ENCODE measurements at regions not wholly inside any gene's neighbourhood (a gene's known extent, or its start where the extent isn't known, plus 50 kb on each side); places are given as distances from the start of the nearest gene placed in this dataset.
"Not testable (repeated sequence)": the region's sequence is repeated elsewhere in the genome, so short reads cannot be mapped to it uniquely, and the experiment has no call there.

GRCh38 chr10:42898037-42898960 lies 115.7 kb downstream of the BMS1 start:
- no peak for DNase-seq (ENCODE audit: low read depth)
- H3K4me3 ChIP-seq (ENCODE audit: low read depth, low read length), result no peak overlapping the region

GRCh38 chr10:42899036-42899435 lies 116.4 kb downstream of the BMS1 start:
- TF ChIP-seq CTCF (IDR thresholded peaks at IDR 0.05; ENCODE audit: control insufficient read depth, extremely low read depth, insufficient read depth), result no peak
- DNase-seq (ENCODE audit: low read depth), result no peak
- H3K4me3 ChIP-seq (ENCODE audit: low read depth, low read length), result no peak overlapping the region

More at GRCh38 chr10:42898037-42898960, 115.7 kb downstream of the BMS1 start:
- no peak for TF ChIP-seq CTCF (IDR thresholded peaks at IDR 0.05; ENCODE audit: control insufficient read depth, extremely low read depth, insufficient read depth)

GRCh38 chr10:42900346-42900745 lies 117.8 kb downstream of the BMS1 start:
- not testable (repeated sequence) for H3K4me3 ChIP-seq (ENCODE audit: low read depth, low read length); DNase-seq (ENCODE audit: low read depth)

GRCh38 chr10:42911359-42911758 lies 128.8 kb downstream of the BMS1 start:
- no peak for TF ChIP-seq CTCF (IDR thresholded peaks at IDR 0.05; ENCODE audit: control insufficient read depth, extremely low read depth, insufficient read depth)
- DNase-seq (ENCODE audit: low read depth), result no peak
- no peak overlapping the region for H3K4me3 ChIP-seq (ENCODE audit: low read depth, low read length)

GRCh38 chr10:42916974-42917373 lies 134.4 kb downstream of the BMS1 start:
- TF ChIP-seq CTCF (IDR thresholded peaks at IDR 0.05; ENCODE audit: control insufficient read depth, extremely low read depth, insufficient read depth), result no peak

GRCh38 chr10:42917821-42918220 lies 135.2 kb downstream of the BMS1 start:
- DNase-seq (ENCODE audit: low read depth), result no peak
- TF ChIP-seq CTCF (IDR thresholded peaks at IDR 0.05; ENCODE audit: control insufficient read depth, extremely low read depth, insufficient read depth), result no peak
- H3K4me3 ChIP-seq (ENCODE audit: low read depth, low read length), result no peak overlapping the region

More at GRCh38 chr10:42916974-42917373, 134.4 kb downstream of the BMS1 start:
- DNase-seq (ENCODE audit: low read depth), result no peak
- no peak overlapping the region for H3K4me3 ChIP-seq (ENCODE audit: low read depth, low read length)

GRCh38 chr10:42921951-42922350 lies 139.4 kb downstream of the BMS1 start:
- no peak for DNase-seq (ENCODE audit: low read depth)
- no peak overlapping the region for H3K4me3 ChIP-seq (ENCODE audit: low read depth, low read length)
- no peak for TF ChIP-seq CTCF (IDR thresholded peaks at IDR 0.05; ENCODE audit: control insufficient read depth, extremely low read depth, insufficient read depth)

All from LNCaP clone FGC (cell line).